H1 (cell line): ENCODE measurements at regions not wholly inside any gene's neighbourhood (a gene's known extent, or its start where the extent isn't known, plus 50 kb on each side); places are given as distances from the start of the nearest gene placed in this dataset.

Experiments used
- CTCF ChIA-PET: fragments of 300-600 bp; sonication (Branson Sonifier 250); formaldehyde crosslinking; loops from one replicate; lab custom pipeline; 2021; ENCODE audit not compliant: partially characterized antibody; lab: Charles Lee
- POLR2A ChIA-PET: fragments of 300-600 bp; sonication (Branson Sonifier 250); formaldehyde crosslinking; loops from one replicate; lab custom pipeline; 2021; ENCODE audit warnings: inconsistent platforms; ENCODE audit not compliant: partially characterized antibody; lab: Charles Lee
- DNase-seq, 2 experiments: peaks; one replicate each; pipeline versions ENCODE4 v3.0.0 to v3.0.0-alpha.2; 2010 to 2022; ENCODE audit warnings: low spot score in 2 of 2, low read depth in 1 of 2, mixed read lengths in 1 of 2
- FAIRE-seq: peaks from 2 replicates; lab custom pipeline; 2011; peaks lifted over from hg19 to GRCh38; lab: Jason Lieb, UNC
- H2AFZ ChIP-seq: 2 replicates; pipeline ENCODE4 v1.8.1; 2012; ENCODE audit warnings: low read length, inconsistent platforms
- H2AK5ac ChIP-seq: 2 replicates; pipeline ENCODE4 v1.6.1; 2013; ENCODE audit warnings: low read depth, low read length
- H2BK120ac ChIP-seq: replicated peaks from 2 replicates; pipeline ENCODE3; 2013; ENCODE audit warnings: low read depth, low read length, inconsistent platforms
- H2BK12ac ChIP-seq: 2 replicates; pipeline ENCODE4 v1.6.1; 2013; ENCODE audit warnings: low read depth, low read length
- H2BK15ac ChIP-seq: 2 replicates; pipeline ENCODE4 v1.6.1; 2013; ENCODE audit warnings: low read length
- H2BK20ac ChIP-seq: 2 replicates; pipeline ENCODE4 v1.6.1; 2013; ENCODE audit warnings: low read length
- H2BK5ac ChIP-seq: 2 replicates; pipeline ENCODE4 v1.6.1; 2013; ENCODE audit warnings: low read depth, low read length
- H3K14ac ChIP-seq: 2 replicates; pipeline ENCODE4 v1.6.1; 2013; ENCODE audit warnings: inconsistent platforms; ENCODE audit not compliant: insufficient read length
- H3K18ac ChIP-seq: 2 replicates; pipeline ENCODE4 v1.6.1; 2013; ENCODE audit warnings: low read length; ENCODE audit errors: extremely low read depth
- H3K23ac ChIP-seq: 2 replicates; pipeline ENCODE4 v1.6.1; 2013; ENCODE audit warnings: inconsistent platforms; ENCODE audit not compliant: insufficient read length
- H3K23me2 ChIP-seq: 2 replicates; pipeline ENCODE4 v1.6.1; 2013; ENCODE audit warnings: low read depth, low read length
- H3K27ac ChIP-seq: 2 replicates; pipeline ENCODE4 v1.6.1; 2011; ENCODE audit warnings: low read depth, low read length, inconsistent platforms
- H3K27me3 ChIP-seq, 4 experiments: replicated peaks in 1 of 4; 1 replicate in 1 of 4; 2 replicates in 3 of 4; pipeline versions ENCODE4 v1.6.1 to v1.8.1; 2011 to 2013; ENCODE audit warnings: low read length in 3 of 4, mild to moderate bottlenecking in 3 of 4, inconsistent platforms in 2 of 4, mixed read lengths in 2 of 4, moderate library complexity in 1 of 4; ENCODE audit not compliant: control insufficient read depth in 3 of 4, insufficient read depth in 3 of 4; ENCODE audit errors: extremely low read depth in 1 of 4
- H3K36me3 ChIP-seq, 4 experiments: 2 replicates each; pipeline versions ENCODE4 v1.6.1 to v1.8.1; 2011 to 2013; ENCODE audit warnings: mild to moderate bottlenecking in 4 of 4, low read length in 3 of 4, moderate library complexity in 2 of 4, control low read depth in 1 of 4, inconsistent platforms in 1 of 4; ENCODE audit not compliant: insufficient read depth in 4 of 4, control insufficient read depth in 2 of 4
- H3K4ac ChIP-seq: replicated peaks from 2 replicates; pipeline ENCODE3; 2013; ENCODE audit warnings: low read length, low read depth, mixed read lengths, inconsistent platforms; ENCODE audit not compliant: insufficient read length
- H3K4me1 ChIP-seq, 4 experiments: replicated peaks in 1 of 4; 1 replicate in 1 of 4; 2 replicates in 3 of 4; pipeline versions ENCODE4 v1.6.1 to v1.8.1; 2011 to 2013; ENCODE audit warnings: low read length in 3 of 4, inconsistent platforms in 2 of 4, mixed read lengths in 1 of 4; ENCODE audit not compliant: insufficient read depth in 4 of 4, control insufficient read depth in 3 of 4
- H3K4me2 ChIP-seq, 2 experiments: 2 replicates each; pipeline versions ENCODE4 v1.6.1 to v1.8.1; 2011 to 2013; ENCODE audit warnings: low read depth in 2 of 2, low read length in 2 of 2, control low read depth in 1 of 2, inconsistent platforms in 1 of 2, mild to moderate bottlenecking in 1 of 2; ENCODE audit not compliant: insufficient read depth in 1 of 2
- H3K4me3 ChIP-seq, 4 experiments: fragments of 200-600, 300-600 bp in 1 of 4; sonication (generic), shearing (Covaris generic), sonication (Bioruptor Twin) in 1 of 4; 2 replicates each; pipeline versions ENCODE4 v1.5.1 to v1.8.1; 2011 to 2016; ENCODE audit warnings: low read length in 4 of 4, low read depth in 3 of 4, control low read depth in 2 of 4, inconsistent platforms in 2 of 4, mild to moderate bottlenecking in 2 of 4, mixed read lengths in 1 of 4, moderate library complexity in 1 of 4; ENCODE audit not compliant: insufficient read depth in 2 of 4; ENCODE audit errors: extremely low read depth in 1 of 4
- H3K56ac ChIP-seq: replicated peaks from 2 replicates; pipeline ENCODE3; 2013; ENCODE audit warnings: low read depth, mild to moderate bottlenecking, mixed read lengths, low read length, inconsistent platforms; ENCODE audit not compliant: insufficient read length
- H3K79me1 ChIP-seq: 2 replicates; pipeline ENCODE4 v1.6.1; 2013; ENCODE audit warnings: low read depth, low read length, control low read depth
- H3K79me2 ChIP-seq, 2 experiments: 2 replicates each; pipeline versions ENCODE4 v1.6.1 to v1.8.1; 2012 to 2013; ENCODE audit warnings: low read length in 2 of 2, mild to moderate bottlenecking in 2 of 2, inconsistent platforms in 1 of 2; ENCODE audit not compliant: insufficient read depth in 2 of 2, control insufficient read depth in 1 of 2
- H3K9ac ChIP-seq, 4 experiments: replicated peaks in 1 of 4; 1 replicate in 1 of 4; 2 replicates in 3 of 4; pipeline versions ENCODE4 v1.6.1 to v1.8.1; 2011 to 2013; ENCODE audit warnings: low read depth in 3 of 4, low read length in 3 of 4, control low read depth in 2 of 4, mild to moderate bottlenecking in 2 of 4, moderate library complexity in 2 of 4, inconsistent platforms in 1 of 4; ENCODE audit errors: extremely low read depth in 1 of 4
- H3K9me3 ChIP-seq, 2 experiments: 2 replicates each; pipeline versions ENCODE4 v1.6.1 to v1.8.1; 2012 to 2013; ENCODE audit warnings: mild to moderate bottlenecking in 2 of 2, moderate library complexity in 2 of 2, control low read depth in 1 of 2, inconsistent platforms in 1 of 2, low read depth in 1 of 2, low read length in 1 of 2, mixed read lengths in 1 of 2; ENCODE audit not compliant: insufficient read depth in 2 of 2
- H4K20me1 ChIP-seq, 2 experiments: replicated peaks in 1 of 2; 2 replicates each; pipeline versions ENCODE3 to v1.8.1; 2011 to 2013; ENCODE audit warnings: inconsistent platforms in 2 of 2, low read length in 2 of 2, mild to moderate bottlenecking in 1 of 2; ENCODE audit not compliant: insufficient read depth in 2 of 2, control insufficient read depth in 1 of 2
- H4K5ac ChIP-seq: 2 replicates; pipeline ENCODE4 v1.6.1; 2013; ENCODE audit warnings: low read length, low read depth, mixed read lengths, inconsistent platforms; ENCODE audit not compliant: insufficient read length
- H4K8ac ChIP-seq: 2 replicates; pipeline ENCODE4 v1.8.0; 2013; ENCODE audit warnings: mild to moderate bottlenecking, moderate library complexity, low read length, inconsistent platforms; ENCODE audit not compliant: insufficient read depth; ENCODE audit errors: extremely low read depth
- H4K91ac ChIP-seq: replicated peaks from 2 replicates; pipeline ENCODE3; 2013; ENCODE audit warnings: low read length, mixed read lengths, inconsistent platforms; ENCODE audit not compliant: insufficient read length
- CBX8 ChIP-seq: fragments of 300-800, 300-1000 bp; sonication (generic); IDR thresholded peaks from 2 replicates; pipeline ENCODE4 v1.7.1; 2016; ENCODE audit warnings: low read depth, low read length, borderline replicate concordance
- CEBPB ChIP-seq: IDR thresholded peaks from 2 replicates; pipeline ENCODE4 v1.6.1; 2012; ENCODE audit warnings: low read depth, low read length
- EP300 ChIP-seq, 2 experiments: IDR thresholded peaks; 1 replicate in 1 of 2; 2 replicates in 1 of 2; pipeline ENCODE4 v1.6.1; 2011 to 2012; ENCODE audit warnings: low read depth in 2 of 2, low read length in 2 of 2, mild to moderate bottlenecking in 2 of 2, borderline replicate concordance in 1 of 2, inconsistent platforms in 1 of 2, moderate library complexity in 1 of 2
- HDAC6 ChIP-seq: IDR thresholded peaks from one replicate; pipeline ENCODE4 v1.7.1; 2012; ENCODE audit warnings: low read depth, mild to moderate bottlenecking, inconsistent platforms, low read length, moderate library complexity
- JUN ChIP-seq: IDR thresholded peaks from 2 replicates; pipeline ENCODE4 v1.6.1; 2011; ENCODE audit warnings: low read depth, mild to moderate bottlenecking, improper control_type of control experiment, low read length
- KDM4A ChIP-seq: IDR thresholded peaks from one replicate; pipeline ENCODE4 v1.7.1; 2012; ENCODE audit warnings: low read depth, mild to moderate bottlenecking, moderate library complexity, low read length, inconsistent platforms; ENCODE audit not compliant: severe bottlenecking
- KDM5A ChIP-seq: fragments of 200-600 bp; IDR thresholded peaks from 2 replicates; pipeline ENCODE4 v1.7.1; 2012; ENCODE audit warnings: mild to moderate bottlenecking, low read length, inconsistent platforms, mixed read lengths
- NANOG ChIP-seq: IDR thresholded peaks from 2 replicates; pipeline ENCODE4 v1.6.1; 2011; ENCODE audit warnings: low read length, low read depth, mild to moderate bottlenecking, inconsistent platforms; ENCODE audit not compliant: insufficient read depth, poor library complexity, severe bottlenecking
- NRF1 ChIP-seq: IDR thresholded peaks from 2 replicates; pipeline ENCODE4 v1.6.1; 2011; ENCODE audit warnings: mild to moderate bottlenecking, low read depth, low read length, improper control_type of control experiment
- RFX5 ChIP-seq: IDR thresholded peaks from 2 replicates; pipeline ENCODE4 v1.6.1; 2011; ENCODE audit warnings: low read depth, low read length, improper control_type of control experiment, borderline replicate concordance
- RXRA ChIP-seq: IDR thresholded peaks from 2 replicates; pipeline ENCODE4 v1.6.1; 2011; ENCODE audit warnings: low read depth, mild to moderate bottlenecking, low read length, moderate library complexity; ENCODE audit not compliant: insufficient read depth
- SIN3A ChIP-seq, 2 experiments: IDR thresholded peaks in 1 of 2; conservative IDR thresholded peaks in 1 of 2; 2 replicates each; pipeline ENCODE4 v1.6.1; 2011 to 2012; ENCODE audit warnings: low read length in 2 of 2, improper control_type of control experiment in 1 of 2, low read depth in 1 of 2, mild to moderate bottlenecking in 1 of 2
- SP4 ChIP-seq: IDR thresholded peaks from 2 replicates; pipeline ENCODE4 v1.6.1; 2012; ENCODE audit warnings: low read length, inconsistent platforms
- TBP ChIP-seq: IDR thresholded peaks from 2 replicates; pipeline ENCODE4 v1.6.1; 2011; ENCODE audit warnings: low read depth, low read length, improper control_type of control experiment
- WGBS, 2 experiments: shearing (Covaris generic) in 1 of 2; methylation state at CpG; one replicate each; pipeline versions ENCODE4 v1.1.6 to v1.1.7; 2013 to 2015; ENCODE audit warnings: low lambda C conversion rate in 2 of 2, mixed read lengths in 2 of 2, inconsistent platforms in 1 of 2, low coverage in 1 of 2, missing lambda C conversion rate in 1 of 2; ENCODE audit not compliant: insufficient replicate concordance in 2 of 2, insufficient coverage in 1 of 2, insufficient read length in 1 of 2; ENCODE audit errors: extremely low coverage in 1 of 2, missing lambda C conversion rate in 1 of 2; 5-methylcytosine and 5-hydroxymethylcytosine counted together
- TF ChIP-seq, protein P1 (sequence below): IDR thresholded peaks from 2 replicates; pipeline ENCODE4 v1.6.1; 2012; ENCODE audit warnings: inconsistent platforms

DNA sequence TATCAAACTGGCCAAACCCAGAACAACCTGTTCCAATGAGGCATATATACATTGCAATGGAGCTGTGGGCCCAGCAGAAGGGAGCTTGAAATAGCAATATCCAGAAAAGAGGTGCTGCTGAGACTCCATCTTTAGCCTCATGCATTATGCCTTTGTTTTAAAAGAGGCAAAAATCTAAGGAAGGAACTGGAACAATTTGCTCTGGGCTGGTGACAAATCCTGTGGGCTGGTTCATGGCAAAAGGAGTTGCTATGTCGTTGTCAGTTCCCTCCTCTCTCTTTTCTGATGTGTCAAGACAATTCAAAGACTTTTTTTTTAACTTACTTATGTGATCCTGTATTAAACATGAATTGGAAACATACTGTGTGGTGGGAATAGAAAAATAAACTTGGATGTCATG lies 124.2 kb upstream of the FSHR start:
- POLR2A ChIA-PET: no interaction called here
- Histone ChIP-seq H2BK20ac (no peak overlapping the region), H2AK5ac (no peak overlapping the region), H3K27ac (no peak overlapping the region), H2BK5ac (no peak overlapping the region), H2BK12ac (no peak overlapping the region), H3K56ac (no peak overlapping the region), H3K4ac (no peak overlapping the region), H3K18ac (no peak overlapping the region), H4K91ac (no peak overlapping the region), H2AFZ (no peak overlapping the region), H3K9ac (no peak overlapping the region), H4K5ac (no peak overlapping the region), H4K20me1 (no peaks in the 10 kb centered on the region), H3K23me2 (no peaks in the 10 kb centered on the region), H3K4me3 (no peak overlapping the region), H3K27me3 (no peaks in the 10 kb centered on the region), H3K23ac (no peak overlapping the region), H2BK15ac (no peak overlapping the region), H3K4me2 (no peak overlapping the region), H3K9me3 (peaks cover 4 to 11% of the 10 kb centered on the region in 2 experiments; a peak in 3 of 4 replicates), H2BK120ac (no peak overlapping the region), H3K36me3 (no peaks in the 10 kb centered on the region), H3K14ac (no peak overlapping the region), H4K8ac (no peak overlapping the region), H3K79me1 (no peaks in the 10 kb centered on the region), H3K79me2 (no peaks in the 10 kb centered on the region), H3K4me1 (no peaks in the 10 kb centered on the region)
- TF ChIP-seq HDAC6 (no peak), CEBPB (no peak), KDM5A (no peak), NRF1 (no peak), TBP (no peak), NANOG (no peak), CBX8 (no peak), EP300 (IDR thresholded peaks at IDR 0.05; ENCODE audit: borderline replicate concordance in 1 of 2, low read depth in 2 of 2, low read length in 2 of 2) (no peak), SIN3A (conservative IDR thresholded peaks at IDR 0.05 in 1 of 2, IDR thresholded peaks at IDR 0.05 in 1 of 2; ENCODE audit: low read depth in 1 of 2, low read length in 2 of 2) (no peak), JUN (no peak), KDM4A (no peak), RFX5 (no peak), RXRA (no peak), SP4 (no peak)
- TF ChIP-seq, protein P1, sequence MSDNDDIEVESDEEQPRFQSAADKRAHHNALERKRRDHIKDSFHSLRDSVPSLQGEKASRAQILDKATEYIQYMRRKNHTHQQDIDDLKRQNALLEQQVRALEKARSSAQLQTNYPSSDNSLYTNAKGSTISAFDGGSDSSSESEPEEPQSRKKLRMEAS: no peak
- FAIRE-seq (no peak), DNase-seq (no peak)
- CTCF ChIA-PET: interaction anchor here (1.0 kb wide), 1 partner anchor 13 kb away, joined by 4 read pairs; no protein-coding TSS in a partner anchor
- 100% methylated on average over 1 of the region's 1 CpG; no CpG with 5 or more reads in 1 of the 2 experiments for WGBS, 2 experiments
